ENCODE measurements at regions not wholly inside any gene's neighbourhood (a gene's known extent, or its start where the extent isn't known, plus 50 kb on each side); places are given as distances from the start of the nearest gene placed in this dataset.
"Not testable (repeated sequence)": the region's sequence is repeated elsewhere in the genome, so short reads cannot be mapped to it uniquely, and the experiment has no call there.

DNA sequence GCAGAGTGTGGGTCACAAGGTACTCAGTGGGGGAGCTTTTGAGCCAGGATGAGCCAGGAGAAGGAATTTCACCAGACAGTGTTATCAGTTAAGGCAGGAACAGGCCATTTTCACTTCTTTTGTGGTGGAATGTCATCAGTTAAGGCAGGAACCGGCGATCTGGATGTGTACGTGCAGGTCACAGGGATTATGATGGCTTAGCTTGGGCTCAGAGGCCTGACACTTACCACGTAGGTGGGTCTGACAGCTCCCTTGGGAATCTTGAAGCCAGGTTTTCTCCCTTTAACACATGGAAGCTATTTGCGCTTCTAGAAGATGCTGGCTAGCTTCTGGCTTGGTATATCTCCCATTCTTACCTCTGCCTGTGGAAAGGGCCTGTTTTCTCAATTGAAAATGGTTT is 250.6 kb downstream of the INSC start:
- not testable (repeated sequence) for H3K36me3 ChIP-seq (ENCODE audit: control insufficient read depth in 3 of 3, insufficient read depth in 2 of 3, low read depth in 1 of 3, low read length in 3 of 3); H3K27me3 ChIP-seq (ENCODE audit: control insufficient read depth in 3 of 3, insufficient read depth in 3 of 3, low read length in 3 of 3); FAIRE-seq; H3K4me3 ChIP-seq (ENCODE audit: low read depth in 1 of 3, low read length in 3 of 3); H3K9me3 ChIP-seq (ENCODE audit: control insufficient read depth in 2 of 2, insufficient read depth in 1 of 2, low read depth in 1 of 2, low read length in 1 of 2); H3K4me1 ChIP-seq (ENCODE audit: control insufficient read depth in 3 of 3, insufficient read depth in 2 of 3, low read depth in 1 of 3, low read length in 2 of 3); DNase-seq; H3K27ac ChIP-seq (ENCODE audit: low read depth in 1 of 3, low read length in 2 of 3)
- WGBS, 3 donors: 70 to 77% (median 72%) methylated on average over 5 of the region's 5 CpGs

GRCh38 chr11:15367695-15368094 is 253.0 kb downstream of the INSC start:
- Histone ChIP-seq H3K9me3 (ENCODE audit: control insufficient read depth in 2 of 2, insufficient read depth in 1 of 2, low read depth in 1 of 2, low read length in 1 of 2) (no peaks in the 10 kb centered on the region), H3K27me3 (ENCODE audit: control insufficient read depth in 3 of 3, insufficient read depth in 3 of 3, low read length in 3 of 3) (peaks cover 0 to 4% (median 0%) of the 10 kb centered on the region in 3 donors), H3K4me1 (ENCODE audit: control insufficient read depth in 3 of 3, insufficient read depth in 2 of 3, low read depth in 1 of 3, low read length in 2 of 3) (no peaks in the 10 kb centered on the region), H3K36me3 (ENCODE audit: control insufficient read depth in 3 of 3, insufficient read depth in 2 of 3, low read depth in 1 of 3, low read length in 3 of 3) (no peaks in the 10 kb centered on the region), H3K27ac (ENCODE audit: low read depth in 1 of 3, low read length in 2 of 3) (no peak overlapping the region), H3K4me3 (ENCODE audit: low read depth in 1 of 3, low read length in 3 of 3) (no peak overlapping the region)
- no peak for FAIRE-seq
- 37 to 51% (median 51%) methylated on average over 6 of the region's 6 CpGs for WGBS, 3 donors
- no peak for DNase-seq

DNA sequence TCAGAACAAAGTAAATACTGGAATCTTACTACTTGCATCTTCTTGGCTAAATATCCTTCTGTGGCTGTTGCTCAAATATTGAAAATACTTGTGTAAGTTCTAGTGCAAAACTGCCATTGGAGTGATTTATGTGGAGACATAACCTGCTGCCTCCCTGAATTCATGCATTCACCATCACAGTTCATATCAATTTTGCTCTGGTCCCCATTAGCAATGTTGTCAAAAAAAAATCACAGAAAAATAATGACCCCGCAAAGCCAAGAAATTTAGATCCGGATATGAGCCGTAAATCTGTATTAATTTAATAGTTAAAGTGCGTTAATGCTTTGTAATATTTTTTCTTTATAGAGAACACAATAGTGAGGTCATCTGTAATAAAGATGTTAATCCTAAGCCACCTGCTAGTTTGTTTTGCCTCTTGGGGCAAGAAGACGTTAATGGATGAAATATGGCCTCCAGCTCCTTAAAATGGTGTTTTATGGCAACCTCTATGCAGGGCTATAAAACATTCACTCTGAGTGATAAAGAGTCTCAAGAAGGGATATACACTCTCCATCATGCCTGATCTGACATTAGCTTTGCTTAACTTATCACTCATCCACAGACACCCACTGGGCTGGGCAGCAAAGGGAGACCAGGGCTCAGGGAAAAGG is 255.9 kb downstream of the INSC start:
- 68 to 78% (median 74%) methylated on average over 5 of the region's 5 CpGs for WGBS, 3 donors
- FAIRE-seq: no peak
- H3K27ac ChIP-seq (ENCODE audit: low read depth in 1 of 3, low read length in 2 of 3): no peak overlapping the region

DNA sequence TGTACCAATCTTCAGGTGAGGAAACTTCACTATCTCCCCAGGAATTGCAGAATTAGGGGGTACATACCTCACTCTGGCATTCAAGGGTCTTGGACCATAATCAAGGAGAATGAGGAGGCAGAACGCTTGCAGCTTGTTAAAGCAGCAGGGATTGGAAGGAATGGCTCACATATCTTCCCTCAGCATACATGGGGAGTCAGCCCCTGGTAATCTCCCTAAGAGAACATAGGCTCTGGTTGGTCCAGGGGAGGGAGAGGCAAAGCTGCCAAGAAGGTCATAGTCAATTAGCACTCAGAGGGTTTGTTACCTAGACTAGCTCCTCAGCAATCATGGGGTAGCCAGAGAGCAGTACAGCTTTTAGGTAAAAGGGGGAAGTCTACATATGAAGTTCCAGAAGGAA is 256.8 kb downstream of the INSC start:
- H3K27ac ChIP-seq (ENCODE audit: low read depth in 1 of 3, low read length in 2 of 3): no peak overlapping the region
- no peak for FAIRE-seq
- no peaks in the 10 kb centered on the region for H3K36me3 ChIP-seq (ENCODE audit: control insufficient read depth in 3 of 3, insufficient read depth in 2 of 3, low read depth in 1 of 3, low read length in 3 of 3)
- 62 to 68% (median 64%) methylated on average over 1 of the region's 1 CpG for WGBS, 3 donors
- no peak for DNase-seq
- peaks cover 0 to 4% (median 0%) of the 10 kb centered on the region in 3 donors for H3K27me3 ChIP-seq (ENCODE audit: control insufficient read depth in 3 of 3, insufficient read depth in 3 of 3, low read length in 3 of 3)
- no peaks in the 10 kb centered on the region for H3K4me1 ChIP-seq (ENCODE audit: control insufficient read depth in 3 of 3, insufficient read depth in 2 of 3, low read depth in 1 of 3, low read length in 2 of 3)
- H3K9me3 ChIP-seq (ENCODE audit: control insufficient read depth in 2 of 2, insufficient read depth in 1 of 2, low read depth in 1 of 2, low read length in 1 of 2): no peaks in the 10 kb centered on the region
- H3K4me3 ChIP-seq (ENCODE audit: low read depth in 1 of 3, low read length in 3 of 3): no peak overlapping the region

More for the DNA sequence above, 255.9 kb downstream of the INSC start:
- DNase-seq: no peak
- Histone ChIP-seq H3K9me3 (ENCODE audit: control insufficient read depth in 2 of 2, insufficient read depth in 1 of 2, low read depth in 1 of 2, low read length in 1 of 2) (no peaks in the 10 kb centered on the region), H3K27me3 (ENCODE audit: control insufficient read depth in 3 of 3, insufficient read depth in 3 of 3, low read length in 3 of 3) (peaks cover 0 to 4% (median 0%) of the 10 kb centered on the region in 3 donors), H3K4me3 (ENCODE audit: low read depth in 1 of 3, low read length in 3 of 3) (no peak overlapping the region), H3K36me3 (ENCODE audit: control insufficient read depth in 3 of 3, insufficient read depth in 2 of 3, low read depth in 1 of 3, low read length in 3 of 3) (no peaks in the 10 kb centered on the region), H3K4me1 (ENCODE audit: control insufficient read depth in 3 of 3, insufficient read depth in 2 of 3, low read depth in 1 of 3, low read length in 2 of 3) (no peaks in the 10 kb centered on the region)

- no peak overlapping the region for H3K4me3 ChIP-seq (ENCODE audit: low read depth in 1 of 3, low read length in 3 of 3)
- H3K27me3 ChIP-seq (ENCODE audit: control insufficient read depth in 3 of 3, insufficient read depth in 3 of 3, low read length in 3 of 3): peaks cover 0 to 4% (median 0%) of the 10 kb centered on the region in 3 donors
- WGBS, 3 donors: 37 to 72% (median 48%) methylated on average over 2 of the region's 2 CpGs
- no peaks in the 10 kb centered on the region for H3K36me3 ChIP-seq (ENCODE audit: control insufficient read depth in 3 of 3, insufficient read depth in 2 of 3, low read depth in 1 of 3, low read length in 3 of 3)
- H3K27ac ChIP-seq (ENCODE audit: low read depth in 1 of 3, low read length in 2 of 3): no peak overlapping the region
- peaks cover 0 to 16% of the 10 kb centered on the region in 2 donors for H3K9me3 ChIP-seq (ENCODE audit: control insufficient read depth in 2 of 2, insufficient read depth in 1 of 2, low read depth in 1 of 2, low read length in 1 of 2)
- no peaks in the 10 kb centered on the region for H3K4me1 ChIP-seq (ENCODE audit: control insufficient read depth in 3 of 3, insufficient read depth in 2 of 3, low read depth in 1 of 3, low read length in 2 of 3)
- DNase-seq: no peak
- FAIRE-seq: no peak
Observed at GRCh38 chr11:15374418-15374817, 259.7 kb downstream of the INSC start.

DNA sequence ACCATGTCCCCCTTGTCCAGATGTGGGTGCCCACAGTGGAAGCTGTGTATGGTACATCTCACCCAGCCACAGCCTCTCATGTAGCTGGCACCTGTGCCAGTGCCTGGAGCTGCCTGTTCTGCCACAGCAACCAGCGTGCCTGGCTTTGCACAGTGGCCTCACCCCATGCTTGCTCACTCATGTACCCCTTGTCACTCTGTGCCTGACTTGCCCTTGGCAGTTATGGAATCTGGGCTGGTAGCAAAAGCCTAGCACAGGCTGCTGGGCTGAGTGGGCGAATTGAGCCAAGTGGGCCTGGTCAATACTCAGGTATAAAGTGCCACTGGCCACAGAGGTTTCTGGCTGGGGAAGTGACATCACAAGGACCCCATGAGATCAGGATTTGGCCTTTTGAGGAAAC is 264.2 kb downstream of the INSC start:
- no peak overlapping the region for H3K27ac ChIP-seq (ENCODE audit: low read depth in 1 of 3, low read length in 2 of 3)
- DNase-seq (no peak), FAIRE-seq (no peak)
- H3K27me3 ChIP-seq (ENCODE audit: control insufficient read depth in 3 of 3, insufficient read depth in 3 of 3, low read length in 3 of 3): no peaks in the 10 kb centered on the region
- H3K4me1 ChIP-seq (ENCODE audit: control insufficient read depth in 3 of 3, insufficient read depth in 2 of 3, low read depth in 1 of 3, low read length in 2 of 3): no peaks in the 10 kb centered on the region
- 89 to 92% (median 89%) methylated on average over 2 of the region's 2 CpGs for WGBS, 3 donors
- no peak overlapping the region for H3K4me3 ChIP-seq (ENCODE audit: low read depth in 1 of 3, low read length in 3 of 3)
- peaks cover 0 to 19% of the 10 kb centered on the region in 2 donors for H3K9me3 ChIP-seq (ENCODE audit: control insufficient read depth in 2 of 2, insufficient read depth in 1 of 2, low read depth in 1 of 2, low read length in 1 of 2)
- no peaks in the 10 kb centered on the region for H3K36me3 ChIP-seq (ENCODE audit: control insufficient read depth in 3 of 3, insufficient read depth in 2 of 3, low read depth in 1 of 3, low read length in 3 of 3)

DNA sequence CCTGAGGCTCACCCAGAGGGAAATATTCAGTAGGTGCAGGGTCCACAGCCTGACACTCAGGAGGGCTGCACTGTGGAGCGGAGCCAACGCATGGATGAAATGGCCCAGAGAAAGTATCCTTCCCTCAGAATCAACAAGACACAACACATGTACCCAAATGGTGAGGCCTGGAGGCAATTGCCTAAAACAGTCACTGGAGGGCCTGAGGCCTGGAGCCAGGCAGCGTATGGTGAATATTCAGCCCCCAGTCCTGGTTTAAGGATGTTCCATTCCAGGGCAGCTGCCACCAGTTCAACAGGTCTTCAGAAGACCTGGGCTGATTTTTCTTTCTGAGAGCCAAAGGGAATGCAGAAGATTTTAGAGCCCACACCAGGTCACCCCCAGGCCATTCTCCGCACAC is 264.8 kb downstream of the INSC start:
- Histone ChIP-seq H3K27me3 (ENCODE audit: control insufficient read depth in 3 of 3, insufficient read depth in 3 of 3, low read length in 3 of 3) (no peaks in the 10 kb centered on the region), H3K36me3 (ENCODE audit: control insufficient read depth in 3 of 3, insufficient read depth in 2 of 3, low read depth in 1 of 3, low read length in 3 of 3) (no peaks in the 10 kb centered on the region), H3K27ac (ENCODE audit: low read depth in 1 of 3, low read length in 2 of 3) (no peak overlapping the region), H3K4me3 (ENCODE audit: low read depth in 1 of 3, low read length in 3 of 3) (no peak overlapping the region), H3K4me1 (ENCODE audit: control insufficient read depth in 3 of 3, insufficient read depth in 2 of 3, low read depth in 1 of 3, low read length in 2 of 3) (no peaks in the 10 kb centered on the region), H3K9me3 (ENCODE audit: control insufficient read depth in 2 of 2, insufficient read depth in 1 of 2, low read depth in 1 of 2, low read length in 1 of 2) (peaks cover 0 to 19% of the 10 kb centered on the region in 2 donors)
- WGBS, 3 donors: 71 to 100% (median 75%) methylated on average over 3 to 4 of the region's 4 CpGs
- FAIRE-seq: no peak
- no peak for DNase-seq

GRCh38 chr11:15390857-15391256 is 276.1 kb downstream of the INSC start:
- Histone ChIP-seq H3K4me1 (ENCODE audit: control insufficient read depth in 3 of 3, insufficient read depth in 2 of 3, low read depth in 1 of 3, low read length in 2 of 3) (no peaks in the 10 kb centered on the region), H3K4me3 (ENCODE audit: low read depth in 1 of 3, low read length in 3 of 3) (no peak overlapping the region), H3K27ac (ENCODE audit: low read depth in 1 of 3, low read length in 2 of 3) (no peak overlapping the region), H3K9me3 (ENCODE audit: control insufficient read depth in 2 of 2, insufficient read depth in 1 of 2, low read depth in 1 of 2, low read length in 1 of 2) (peaks cover 0 to 7% of the 10 kb centered on the region in 2 donors), H3K36me3 (ENCODE audit: control insufficient read depth in 3 of 3, insufficient read depth in 2 of 3, low read depth in 1 of 3, low read length in 3 of 3) (no peaks in the 10 kb centered on the region), H3K27me3 (ENCODE audit: control insufficient read depth in 3 of 3, insufficient read depth in 3 of 3, low read length in 3 of 3) (no peaks in the 10 kb centered on the region)
- DNase-seq: no peak
- WGBS, 3 donors: 24 to 70% (median 50%) methylated on average over 1 of the region's 1 CpG
- no peak for FAIRE-seq

- H3K9me3 ChIP-seq (ENCODE audit: control insufficient read depth in 2 of 2, insufficient read depth in 1 of 2, low read depth in 1 of 2, low read length in 1 of 2): no peaks in the 10 kb centered on the region
- no peak overlapping the region for H3K27ac ChIP-seq (ENCODE audit: low read depth in 1 of 3, low read length in 2 of 3)
- FAIRE-seq: no peak
- H3K36me3 ChIP-seq (ENCODE audit: control insufficient read depth in 3 of 3, insufficient read depth in 2 of 3, low read depth in 1 of 3, low read length in 3 of 3): no peaks in the 10 kb centered on the region
- DNase-seq: no peak
- H3K27me3 ChIP-seq (ENCODE audit: control insufficient read depth in 3 of 3, insufficient read depth in 3 of 3, low read length in 3 of 3): no peaks in the 10 kb centered on the region
- 77 to 88% (median 81%) methylated on average over 2 of the region's 2 CpGs for WGBS, 3 donors
- H3K4me3 ChIP-seq (ENCODE audit: low read depth in 1 of 3, low read length in 3 of 3): no peak overlapping the region
- H3K4me1 ChIP-seq (ENCODE audit: control insufficient read depth in 3 of 3, insufficient read depth in 2 of 3, low read depth in 1 of 3, low read length in 2 of 3): no peaks in the 10 kb centered on the region
Observed at GRCh38 chr11:15396778-15397177, 282.1 kb downstream of the INSC start.

Measured in small intestine (tissue), 7 donors.